GM20000 (cell line): ENCODE measurements at regions not wholly inside any gene's neighbourhood (a gene's known extent, or its start where the extent isn't known, plus 50 kb on each side); places are given as distances from the start of the nearest gene placed in this dataset.

Source experiments
- DNase-seq: peaks from one replicate; pipeline ENCODE4 v3.0.0; 2012; ENCODE audit warnings: low spot score
- TF ChIP-seq, protein P1 (sequence below): IDR thresholded peaks from 2 replicates; pipeline ENCODE4 v1.5.1; 2012; ENCODE audit warnings: mild to moderate bottlenecking, control low read depth; ENCODE audit errors: extremely low read depth, missing control alignments

DNA sequence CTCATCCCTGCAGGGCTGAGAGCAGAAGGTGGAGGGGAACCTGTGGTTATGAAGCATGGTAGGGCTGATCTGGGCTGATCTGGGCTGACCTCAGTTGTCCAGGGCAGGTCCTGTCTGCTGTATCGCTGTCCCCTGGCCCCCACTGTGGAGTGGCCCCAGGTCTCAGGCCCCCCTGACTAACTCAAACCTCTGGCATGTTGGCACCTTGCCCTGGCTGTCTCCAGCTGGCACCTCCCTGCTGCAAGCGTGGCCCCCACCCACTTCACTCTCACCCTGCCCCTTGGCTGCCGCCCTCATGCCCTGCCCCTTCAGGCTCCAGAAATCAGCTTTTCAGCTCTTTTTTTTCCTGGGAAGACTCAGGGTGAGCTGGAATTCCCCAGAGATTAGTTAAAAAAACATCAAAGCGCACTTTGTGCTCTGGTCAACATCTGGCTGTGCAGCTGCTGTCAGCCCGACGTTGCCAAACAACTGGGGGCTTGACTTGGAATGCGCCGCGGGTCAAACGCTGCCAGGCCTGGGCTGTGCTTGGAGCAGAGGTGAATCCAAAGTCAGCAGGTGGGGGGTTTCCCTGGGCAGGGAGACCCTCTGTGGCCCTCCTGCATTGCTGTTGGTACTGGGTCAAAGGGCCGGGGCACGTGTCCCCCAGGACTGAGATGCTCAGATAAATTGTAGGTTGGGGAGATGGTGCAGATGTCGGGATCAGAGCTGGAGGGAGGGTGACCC is 173.8 kb upstream of the HDAC4 start:
- TF ChIP-seq, protein P1, sequence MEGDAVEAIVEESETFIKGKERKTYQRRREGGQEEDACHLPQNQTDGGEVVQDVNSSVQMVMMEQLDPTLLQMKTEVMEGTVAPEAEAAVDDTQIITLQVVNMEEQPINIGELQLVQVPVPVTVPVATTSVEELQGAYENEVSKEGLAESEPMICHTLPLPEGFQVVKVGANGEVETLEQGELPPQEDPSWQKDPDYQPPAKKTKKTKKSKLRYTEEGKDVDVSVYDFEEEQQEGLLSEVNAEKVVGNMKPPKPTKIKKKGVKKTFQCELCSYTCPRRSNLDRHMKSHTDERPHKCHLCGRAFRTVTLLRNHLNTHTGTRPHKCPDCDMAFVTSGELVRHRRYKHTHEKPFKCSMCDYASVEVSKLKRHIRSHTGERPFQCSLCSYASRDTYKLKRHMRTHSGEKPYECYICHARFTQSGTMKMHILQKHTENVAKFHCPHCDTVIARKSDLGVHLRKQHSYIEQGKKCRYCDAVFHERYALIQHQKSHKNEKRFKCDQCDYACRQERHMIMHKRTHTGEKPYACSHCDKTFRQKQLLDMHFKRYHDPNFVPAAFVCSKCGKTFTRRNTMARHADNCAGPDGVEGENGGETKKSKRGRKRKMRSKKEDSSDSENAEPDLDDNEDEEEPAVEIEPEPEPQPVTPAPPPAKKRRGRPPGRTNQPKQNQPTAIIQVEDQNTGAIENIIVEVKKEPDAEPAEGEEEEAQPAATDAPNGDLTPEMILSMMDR, result no peak
- DNase-seq, result no peak

DNA sequence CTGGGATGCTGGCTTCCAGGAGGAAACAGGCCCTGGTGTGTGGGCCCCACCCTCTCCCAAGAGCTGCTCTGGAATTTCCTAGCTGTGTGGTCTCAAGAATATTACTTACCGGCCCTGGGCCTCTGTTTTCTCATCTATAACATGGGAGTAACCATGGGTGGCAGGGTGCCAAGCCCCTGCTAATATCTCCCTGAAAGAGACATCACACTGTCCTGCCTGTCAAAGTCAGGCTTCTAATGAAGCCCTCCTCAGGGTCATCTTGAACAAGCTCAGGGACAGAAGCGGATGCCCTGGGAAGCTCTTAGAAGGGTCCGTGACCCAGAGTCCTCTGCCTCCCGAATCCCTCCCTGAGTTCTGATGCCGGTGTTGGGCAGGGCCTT is 173.2 kb upstream of the HDAC4 start:
- TF ChIP-seq, protein P1, result no peak
- DNase-seq, result no peak

DNA sequence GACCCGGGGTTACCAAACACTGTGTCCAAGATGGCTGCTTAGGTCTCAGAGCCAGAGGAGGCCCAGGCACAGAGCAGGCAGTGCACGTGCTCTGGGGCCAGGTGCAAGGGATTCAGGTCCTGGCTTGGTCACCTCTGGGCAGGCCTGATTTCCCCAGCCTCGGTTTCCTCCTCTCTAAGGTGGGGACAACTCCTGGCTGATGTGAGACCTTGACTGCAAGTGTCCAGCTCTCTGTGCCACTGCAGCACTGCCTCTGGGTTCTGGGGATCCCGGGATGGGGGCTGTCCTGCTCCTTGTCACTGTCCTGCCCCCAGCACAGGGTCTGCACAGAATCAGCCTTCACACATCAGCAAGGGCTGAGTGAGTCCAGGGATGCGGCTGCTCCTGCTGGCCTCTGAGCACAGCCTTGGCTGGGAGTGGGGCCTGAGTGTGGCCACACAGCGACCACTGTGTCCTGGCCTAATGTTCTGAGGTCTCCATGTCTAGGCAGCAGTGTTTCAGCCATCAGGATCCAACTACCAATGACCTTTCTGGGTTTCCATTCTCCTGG is 170.2 kb upstream of the HDAC4 start:
- no peak for DNase-seq
- TF ChIP-seq, protein P1, result no peak

DNA sequence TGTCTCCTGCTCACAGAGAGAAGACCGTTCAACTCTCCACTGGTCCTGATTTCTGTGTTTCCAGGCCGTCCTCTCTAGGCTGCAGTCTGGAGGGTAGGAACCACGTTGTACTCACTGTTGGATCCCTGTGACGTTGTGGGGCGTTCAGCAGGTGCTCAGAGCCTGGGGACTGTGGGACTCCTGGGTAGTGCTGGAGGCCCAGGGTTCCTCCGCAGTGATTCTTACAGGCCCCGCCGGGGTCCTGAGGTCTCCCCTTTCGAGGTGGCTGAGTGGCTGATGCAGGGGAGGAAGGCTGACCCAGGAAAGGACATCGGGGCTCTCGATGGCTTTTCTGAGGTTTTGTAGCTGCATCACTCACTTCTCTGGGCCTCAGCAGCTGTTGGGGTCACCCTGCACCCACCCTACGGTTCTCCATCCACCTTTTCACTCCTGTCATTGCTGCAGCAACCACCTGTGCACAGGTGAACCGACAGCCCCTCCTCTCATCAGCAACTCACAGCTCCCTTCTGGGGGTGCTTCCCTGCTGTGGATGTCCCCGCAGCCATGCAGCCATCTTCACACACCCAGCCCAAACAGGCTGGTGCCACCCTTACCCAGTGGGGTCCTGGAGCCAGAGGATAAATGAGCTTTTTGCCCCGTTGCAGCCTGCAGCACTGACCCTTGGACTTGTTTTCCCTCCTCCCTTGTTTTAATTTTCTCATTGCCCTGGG is 169.6 kb upstream of the HDAC4 start:
- TF ChIP-seq, protein P1, result no peak
- DNase-seq, result no peak

DNA sequence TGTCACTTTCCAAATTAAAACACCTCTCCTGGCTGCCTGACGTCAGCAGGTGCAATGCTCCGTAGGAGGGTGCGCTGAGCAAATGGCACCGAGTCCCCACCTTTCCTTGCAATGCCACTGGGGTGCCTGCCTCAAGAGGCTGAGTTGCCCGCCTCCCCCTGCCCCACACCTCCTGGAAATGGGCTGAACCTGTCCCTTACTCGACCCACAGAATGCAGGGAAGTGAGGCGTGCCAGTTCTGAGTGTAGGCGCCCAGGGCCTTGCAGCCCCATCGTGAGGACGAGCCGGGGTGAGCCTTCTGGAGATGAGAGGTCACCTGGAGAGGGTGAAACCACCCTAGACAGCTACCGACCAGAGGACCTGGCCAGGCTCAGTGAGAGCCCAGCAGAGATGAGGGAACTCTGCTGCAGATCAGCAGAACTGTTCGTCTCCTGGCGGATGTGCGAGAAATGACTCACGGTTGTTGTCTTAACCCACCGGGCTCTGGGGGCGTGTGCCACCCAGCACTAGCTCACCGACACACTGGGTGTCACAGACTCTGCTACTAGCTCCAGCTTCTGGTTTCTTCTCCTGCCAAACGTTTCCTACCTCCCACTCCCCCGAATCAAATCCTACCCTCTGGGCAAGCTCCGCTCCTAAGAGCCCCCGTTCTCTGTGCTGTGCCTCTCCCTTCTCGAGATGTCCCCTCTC is 168.7 kb upstream of the HDAC4 start:
- TF ChIP-seq, protein P1, result no peak
- no peak for DNase-seq

DNA sequence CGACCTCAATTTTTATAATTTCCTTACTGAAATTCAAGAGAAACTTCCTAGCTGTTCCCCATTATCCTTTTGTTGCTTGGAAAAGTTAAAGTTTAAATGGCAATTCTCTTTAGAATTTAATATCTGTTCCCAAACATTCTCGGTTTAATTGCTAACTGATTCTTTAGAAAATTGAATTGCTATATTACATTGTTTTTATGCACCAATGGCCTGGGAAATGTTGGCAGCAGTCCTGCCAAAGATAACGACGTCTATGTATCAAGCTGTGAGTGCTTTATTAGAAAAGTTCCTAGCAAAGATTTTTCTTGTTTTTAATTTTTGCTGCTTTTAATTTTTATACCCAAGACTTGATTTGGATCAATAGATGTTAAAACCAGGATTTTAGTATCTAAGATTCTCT is 167.8 kb upstream of the HDAC4 start:
- TF ChIP-seq, protein P1, result no peak
- no peak for DNase-seq

DNA sequence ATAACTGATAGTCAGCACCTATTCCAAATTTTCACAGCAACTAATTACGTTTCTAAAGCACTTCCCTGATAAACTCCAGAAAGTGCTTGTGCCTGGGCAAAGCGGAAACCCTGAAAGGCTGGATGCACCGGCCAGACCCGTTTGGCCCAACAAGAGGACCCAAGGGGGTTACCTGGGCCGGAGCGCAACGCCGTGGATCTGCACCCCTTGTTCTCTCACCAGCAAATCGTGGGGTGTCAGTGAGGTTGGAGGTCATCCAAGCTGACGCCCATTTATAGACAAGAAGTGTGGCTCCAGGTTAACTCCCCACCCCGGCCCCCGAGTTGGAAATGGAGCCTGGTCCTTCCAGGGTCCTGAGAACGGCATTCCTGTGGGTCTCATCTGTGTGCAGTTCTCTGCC is 167.0 kb upstream of the HDAC4 start:
- TF ChIP-seq, protein P1, result no peak
- DNase-seq, result no peak
